Stromal cell of bone marrow (primary cell): ENCODE measurements at regions not wholly inside any gene's neighbourhood (a gene's known extent, or its start where the extent isn't known, plus 50 kb on each side); places are given as distances from the start of the nearest gene placed in this dataset.
"Not testable (repeated sequence)": the region's sequence is repeated elsewhere in the genome, so short reads cannot be mapped to it uniquely, and the experiment has no call there.

Experiments used
- DNase-seq: peaks from one replicate; pipeline ENCODE4 v3.0.0-alpha.2; 2012; ENCODE audit warnings: low read depth

DNA sequence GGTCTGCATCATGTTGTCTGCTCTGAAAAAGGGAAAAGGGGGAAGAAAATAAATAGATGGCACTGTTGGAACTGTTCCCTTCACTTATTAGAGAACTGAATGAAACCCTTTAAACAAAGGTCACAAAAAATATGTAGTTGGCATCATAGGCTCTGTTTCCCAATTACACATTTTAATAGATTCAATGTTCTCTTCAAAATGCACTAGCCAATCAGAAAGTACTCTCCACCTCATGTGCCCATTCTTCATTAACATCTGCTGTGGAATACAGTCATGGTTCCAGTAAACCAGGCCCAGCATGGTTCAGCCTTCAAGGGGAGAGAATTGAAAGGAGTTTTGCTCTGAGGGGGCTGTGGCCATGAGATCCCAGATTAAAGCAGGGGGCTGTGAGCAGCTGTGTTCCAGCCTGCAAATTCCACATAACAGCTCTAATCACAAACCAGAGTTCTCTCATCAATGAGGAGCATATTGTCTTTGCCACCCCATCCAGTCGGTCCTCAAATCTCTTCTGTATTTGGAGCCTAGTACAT lies 165.9 kb upstream of the CREB1 start:
- DNase-seq: no peak

DNA sequence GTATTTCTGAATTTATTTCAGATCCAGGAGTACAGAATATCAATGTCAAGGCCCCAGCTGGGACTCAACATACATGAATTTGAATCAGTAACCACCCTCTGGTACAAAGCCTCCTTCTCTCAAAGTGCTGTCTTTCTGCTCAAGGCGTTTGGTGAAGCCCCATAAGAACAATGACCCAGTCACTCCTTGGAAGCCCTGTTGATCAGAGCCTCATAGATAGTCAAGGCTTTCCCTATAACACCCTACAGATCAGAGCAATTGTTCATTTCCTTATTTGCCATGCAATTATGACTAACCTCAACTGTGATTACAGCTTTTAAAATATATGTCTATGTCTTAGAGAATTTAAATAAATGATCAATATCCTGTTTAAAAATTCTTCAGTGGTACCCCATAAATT lies 159.1 kb upstream of the CREB1 start:
- no peak for DNase-seq

DNA sequence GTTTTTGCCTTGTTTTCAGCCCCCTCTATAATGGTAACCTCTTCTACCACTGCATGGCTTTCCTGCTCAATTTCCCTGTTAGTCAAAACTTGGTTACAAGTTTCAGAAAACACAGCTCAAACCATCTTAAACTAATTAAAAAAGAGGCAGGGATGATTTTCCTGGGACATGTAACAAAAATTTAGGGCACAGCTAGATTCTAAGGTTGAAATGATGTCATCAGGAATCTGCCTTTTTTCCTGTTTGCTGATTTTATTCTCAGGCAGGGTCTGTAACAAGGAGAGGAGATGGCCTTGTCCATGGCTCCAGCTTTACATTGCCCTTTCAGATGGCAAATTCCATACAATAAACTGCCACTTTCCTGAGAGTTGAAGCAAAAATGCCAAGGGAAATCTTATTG lies 157.9 kb upstream of the CREB1 start:
- DNase-seq: no peak

DNA sequence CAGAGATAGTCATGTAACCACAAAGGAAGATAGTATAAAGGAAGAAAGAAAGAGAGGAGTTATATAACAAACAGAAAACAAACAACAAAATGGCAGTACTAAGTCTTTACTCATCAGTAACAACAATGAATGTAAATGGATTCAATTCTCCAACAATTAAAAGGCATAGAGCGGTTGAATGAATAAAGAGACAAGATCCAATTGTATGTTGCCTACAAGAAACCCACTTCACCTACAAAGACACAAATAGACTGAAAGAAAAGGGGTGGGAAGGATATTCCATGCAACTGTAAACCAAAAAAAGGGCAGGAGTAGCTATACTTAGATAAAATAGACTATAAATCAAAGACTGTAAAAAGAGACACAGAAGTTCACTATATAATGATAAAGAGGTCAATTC lies 157.3 kb upstream of the CREB1 start:
- DNase-seq: no peak

DNA sequence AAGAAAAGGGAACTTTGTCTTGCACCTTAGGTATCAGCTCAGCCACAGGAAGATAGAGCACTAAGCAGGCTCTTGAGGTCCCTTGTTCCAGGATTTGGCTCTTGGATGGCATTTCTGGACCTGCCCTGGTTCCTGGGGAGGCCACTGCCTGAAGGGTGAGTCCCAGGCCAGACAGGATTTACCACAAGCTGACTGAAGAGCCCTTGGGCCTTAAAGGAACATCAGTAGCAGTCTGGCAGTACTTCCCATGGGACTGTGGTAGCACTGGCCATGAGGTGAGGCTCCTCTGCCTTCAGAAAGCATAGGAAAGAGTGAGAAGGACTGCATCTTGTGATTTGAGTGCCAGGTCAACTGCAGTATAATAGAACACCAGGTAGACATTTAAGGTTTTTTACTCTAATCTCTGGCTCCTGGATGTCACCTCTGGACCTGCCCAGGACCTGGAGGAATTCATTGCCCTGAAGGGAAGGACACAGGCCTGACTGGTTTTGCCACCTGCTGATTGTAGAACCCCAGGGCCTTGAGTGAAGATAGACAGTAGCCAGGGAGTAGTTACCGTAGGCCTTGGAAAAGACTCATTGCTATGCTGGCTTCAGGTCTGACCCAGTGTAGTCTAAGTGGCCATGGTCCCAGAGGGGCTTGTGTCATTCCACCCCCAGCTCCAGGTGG lies 154.4 kb upstream of the CREB1 start:
- DNase-seq: no peak

DNA sequence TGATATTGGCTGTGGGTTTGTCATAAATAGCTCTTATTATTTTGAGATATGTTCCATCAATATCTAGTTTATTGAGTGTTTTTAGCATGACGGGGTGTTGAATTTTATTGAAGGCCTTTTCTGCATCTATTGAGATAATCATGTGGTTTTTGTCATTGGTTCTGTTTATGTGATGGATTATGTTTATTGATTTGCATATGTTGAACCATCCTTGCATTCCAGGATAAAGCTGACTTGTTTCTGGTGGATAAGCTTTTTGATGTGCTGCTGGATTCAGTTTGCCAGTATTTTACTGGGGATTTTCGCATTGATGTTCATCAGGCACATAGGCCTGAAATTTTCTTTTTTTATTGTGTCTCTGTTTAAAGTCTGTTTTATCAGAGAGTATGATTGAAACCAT lies 151.1 kb upstream of the CREB1 start:
- DNase-seq: not testable (repeated sequence)

DNA sequence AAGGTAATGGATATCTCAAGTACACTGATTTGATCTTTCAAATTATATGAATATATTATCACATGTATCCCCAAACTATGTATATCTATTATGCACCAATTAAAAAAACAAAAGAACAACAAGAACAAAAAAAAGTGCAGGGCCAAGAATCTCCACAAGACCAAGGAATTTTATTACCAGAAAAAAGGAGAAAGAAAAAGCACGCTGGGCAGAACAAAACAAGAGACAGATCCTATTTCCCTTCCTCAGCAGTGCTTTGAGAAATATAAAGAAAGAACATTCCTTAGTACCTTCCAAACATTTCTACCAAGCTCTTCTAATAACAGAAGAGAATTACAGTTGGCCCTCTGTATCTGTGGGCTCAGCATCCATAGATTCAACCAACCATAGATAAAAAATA lies 144.7 kb upstream of the CREB1 start:
- no peak for DNase-seq

DNA sequence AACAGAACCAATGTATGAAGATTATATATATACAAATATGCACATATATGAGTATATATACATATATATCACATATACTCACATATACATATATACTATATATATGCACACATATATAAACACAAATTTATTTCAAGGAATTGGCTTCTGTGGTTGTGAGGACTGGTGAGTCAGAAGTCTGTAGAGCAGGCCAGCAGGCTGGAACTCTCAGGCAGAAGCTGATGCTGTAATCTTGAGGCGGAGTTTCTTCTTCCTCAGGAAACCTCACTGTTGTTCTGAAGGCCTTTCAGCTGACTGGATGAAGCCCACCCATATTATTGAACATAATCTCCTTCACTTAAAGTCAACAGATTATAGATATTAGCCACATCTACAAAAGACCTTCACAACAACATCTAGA lies 143.9 kb upstream of the CREB1 start:
- peak; percentile 40 for DNase-seq

DNA sequence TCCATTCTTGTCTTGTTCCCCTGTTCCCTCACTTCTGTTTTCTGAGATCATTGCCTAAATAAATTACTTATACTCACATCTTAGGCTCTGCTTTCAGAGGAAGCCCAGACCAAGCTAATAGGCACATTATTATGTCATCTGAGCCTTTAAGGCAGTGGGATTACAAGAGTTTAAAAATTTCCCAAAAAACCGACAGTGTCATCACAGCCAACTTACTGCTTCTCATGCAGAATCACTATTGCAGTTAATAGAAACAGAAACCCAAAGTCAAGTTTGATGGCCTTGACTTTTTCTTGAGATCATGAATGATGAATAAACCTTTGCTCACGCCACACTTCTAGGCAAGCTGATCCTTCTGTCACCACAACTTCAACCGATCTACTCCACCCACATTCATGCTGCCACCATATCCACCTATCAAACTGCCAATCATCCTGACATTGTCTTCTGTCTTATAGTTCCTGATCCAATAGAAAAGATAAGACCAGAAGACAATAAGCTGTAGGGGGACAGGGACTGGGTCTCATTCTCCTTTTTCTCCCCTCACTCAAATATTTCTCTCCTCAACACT lies 142.7 kb upstream of the CREB1 start:
- no peak for DNase-seq

DNA sequence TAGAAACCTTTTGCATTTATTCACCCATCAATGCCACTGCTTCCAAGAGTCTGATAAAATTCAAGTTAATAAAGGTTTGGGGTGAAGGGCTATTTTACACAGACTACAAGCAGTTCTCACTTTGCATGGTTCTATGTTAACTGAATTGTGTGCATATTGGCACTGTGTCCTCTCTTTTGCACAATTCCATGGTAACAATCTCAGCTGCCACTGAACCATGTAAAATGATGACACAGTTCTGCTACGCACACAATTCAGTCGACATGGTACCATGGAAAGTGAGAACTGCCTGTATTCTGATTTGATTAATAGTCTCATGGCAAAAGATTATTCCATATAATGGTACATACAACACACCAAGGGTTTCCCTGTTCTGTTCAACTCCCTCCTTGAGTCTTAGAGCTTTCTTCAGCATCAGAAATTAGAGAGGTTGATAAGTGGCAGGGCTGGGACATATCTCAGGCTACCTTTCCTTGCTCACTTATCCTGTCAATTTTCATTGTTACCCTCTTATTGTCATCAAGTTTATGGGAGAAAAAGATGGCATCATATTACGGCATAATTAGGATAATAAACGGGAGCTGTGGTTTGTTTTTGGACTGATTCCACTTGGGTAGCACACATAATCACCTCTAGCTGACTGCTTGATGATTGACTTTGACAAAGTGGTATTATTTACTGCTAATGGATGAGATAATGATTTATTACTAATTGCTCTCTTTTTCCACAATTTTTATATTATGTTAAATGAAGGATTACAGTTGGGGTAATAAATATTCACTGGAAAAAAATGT lies 139.3 kb upstream of the CREB1 start:
- DNase-seq: no peak

DNA sequence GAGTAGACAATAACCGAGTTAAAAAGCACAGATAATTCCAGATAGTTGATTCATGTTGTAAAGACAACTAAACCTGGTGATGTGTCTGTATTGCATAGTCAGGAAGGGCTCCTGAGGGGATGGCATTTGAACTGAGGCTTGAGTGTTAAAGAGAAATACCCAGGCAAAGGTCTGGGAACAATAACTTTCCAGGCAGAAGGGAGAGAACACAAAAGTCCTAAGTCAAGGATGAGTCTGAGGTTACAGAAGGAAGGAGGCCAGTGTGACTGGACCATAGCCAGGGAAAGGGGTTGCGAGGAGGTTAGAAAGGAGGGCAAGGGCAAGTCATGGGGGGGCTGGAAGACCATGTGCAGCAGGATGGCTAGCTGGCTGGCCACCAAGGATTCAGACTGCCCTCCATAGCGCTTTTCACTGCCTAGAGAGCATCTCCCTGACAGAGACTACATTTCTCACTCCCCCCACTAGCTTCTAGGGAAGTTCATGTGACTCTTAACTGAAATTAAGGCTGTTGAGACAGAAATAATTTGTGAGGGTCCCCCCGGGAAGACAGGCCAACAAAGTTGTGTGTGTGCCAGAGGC lies 135.5 kb upstream of the CREB1 start:
- DNase-seq: no peak

DNA sequence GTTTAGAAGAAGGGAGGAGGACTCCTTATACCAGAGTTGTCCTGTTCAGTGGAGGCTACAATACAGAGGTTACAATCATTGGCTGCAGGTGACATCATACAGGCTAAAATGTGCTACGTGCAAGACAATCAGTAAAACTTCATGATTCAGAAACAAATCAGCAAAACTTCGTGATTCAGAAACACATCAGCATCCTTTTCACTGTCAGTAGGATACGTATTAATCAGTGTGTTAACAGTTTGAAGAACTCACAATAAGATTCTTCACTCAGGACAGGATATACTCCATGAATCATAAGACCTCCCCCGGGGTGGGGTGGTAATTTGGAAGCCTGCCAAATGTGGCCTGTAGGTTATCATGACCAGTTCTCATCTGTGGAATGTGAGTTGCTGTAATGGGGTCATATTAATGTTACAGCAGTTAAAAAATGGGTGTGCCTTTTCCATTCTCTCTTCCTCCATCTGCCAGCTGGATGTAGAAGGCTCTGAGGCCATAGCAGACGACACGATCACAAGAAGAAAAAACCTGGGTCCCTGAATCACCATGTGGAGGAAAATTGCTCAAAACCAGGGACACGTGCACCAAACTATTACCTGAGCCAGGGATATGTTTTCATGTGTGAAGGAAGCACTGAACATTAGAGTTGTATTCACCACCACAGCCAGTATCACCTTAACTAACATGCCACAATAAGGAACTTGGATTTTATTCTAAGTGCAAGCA lies 134.8 kb upstream of the CREB1 start:
- peak; percentile 88 for DNase-seq

DNA sequence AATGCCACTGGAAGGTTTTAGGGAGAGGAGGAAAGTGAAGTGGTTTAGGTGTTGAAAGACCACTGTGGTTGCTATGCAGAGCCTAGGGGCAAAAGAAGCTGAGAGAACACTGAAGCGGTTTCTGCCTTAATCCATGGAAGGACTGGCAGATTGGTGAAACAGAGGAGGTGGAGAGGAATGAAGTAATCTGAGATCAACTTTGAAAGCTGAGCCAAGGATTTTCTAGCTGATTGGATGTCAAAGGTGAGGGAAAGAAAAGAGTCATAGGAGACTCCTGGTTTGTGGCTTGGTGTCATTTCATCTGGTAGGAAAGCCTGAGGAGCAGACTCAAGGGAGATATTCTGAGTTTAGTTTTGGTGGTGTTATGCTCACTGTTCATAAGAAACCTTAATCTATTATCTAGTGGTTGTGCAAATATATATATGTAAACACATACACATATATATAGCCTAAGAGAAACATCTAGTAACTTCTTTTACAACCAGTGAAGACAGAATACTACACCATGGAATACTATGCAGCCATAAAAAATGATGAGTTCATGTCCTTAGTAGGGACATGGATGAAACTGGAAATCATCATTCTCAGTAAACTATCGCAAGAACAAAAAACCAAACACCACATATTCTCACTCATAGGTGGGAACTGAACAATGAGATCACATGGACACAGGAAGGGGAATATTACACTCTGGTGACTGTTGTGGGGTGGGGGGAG lies 134.1 kb upstream of the CREB1 start:
- DNase-seq: no peak

DNA sequence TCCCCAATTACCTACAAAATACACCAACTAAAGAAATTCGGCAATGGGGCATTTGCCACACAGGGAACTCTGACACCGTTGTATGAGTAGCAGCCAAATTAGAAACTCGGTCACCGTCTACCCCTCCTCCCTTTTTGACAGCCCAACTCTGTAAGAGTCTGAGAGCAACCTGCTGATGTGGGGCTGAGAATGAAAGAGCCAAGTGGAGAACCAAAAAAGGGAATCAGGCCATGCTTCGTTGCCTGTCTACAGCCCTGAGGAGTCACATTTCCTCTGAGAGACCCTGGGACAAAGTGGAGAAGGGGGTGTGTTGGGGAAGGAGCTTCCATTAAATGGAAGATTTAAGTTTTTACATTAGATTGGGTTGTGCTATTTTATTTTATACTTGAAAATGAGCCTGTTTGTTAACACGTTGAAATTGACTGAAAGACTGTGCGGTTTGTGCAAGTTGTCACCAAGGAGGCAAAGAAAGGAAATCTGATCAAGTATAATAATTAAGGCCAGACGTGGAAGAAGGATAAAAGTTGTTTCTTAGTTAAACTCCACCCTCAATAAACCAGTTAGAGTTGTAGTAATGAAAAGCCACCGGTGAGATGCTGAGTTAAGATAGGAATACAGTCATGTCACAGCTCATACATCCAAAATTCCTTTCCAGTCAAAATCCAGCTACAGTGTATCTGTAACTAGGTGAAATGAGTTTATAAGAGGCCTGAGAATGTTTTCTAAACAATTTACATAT lies 131.7 kb upstream of the CREB1 start:
- DNase-seq: no peak

DNA sequence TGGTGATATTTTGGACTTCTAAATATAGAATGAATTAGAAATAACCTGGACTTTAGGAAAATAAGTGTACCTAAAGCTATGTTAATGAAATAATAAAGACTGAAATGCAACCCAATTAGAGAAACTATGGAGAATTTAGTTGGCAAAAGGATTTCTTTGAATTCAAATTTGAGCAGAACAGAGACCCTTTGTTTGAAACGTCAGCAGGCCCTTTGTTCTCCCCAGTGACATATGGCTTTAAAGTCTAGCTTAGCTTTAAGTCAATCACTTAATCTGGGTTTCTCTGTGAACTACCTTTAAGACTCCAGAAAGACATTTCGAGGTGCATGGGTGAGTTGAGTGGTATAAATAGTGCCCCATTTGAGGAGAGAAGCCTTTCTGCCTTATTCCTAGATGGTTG lies 130.5 kb upstream of the CREB1 start:
- DNase-seq: no peak

DNA sequence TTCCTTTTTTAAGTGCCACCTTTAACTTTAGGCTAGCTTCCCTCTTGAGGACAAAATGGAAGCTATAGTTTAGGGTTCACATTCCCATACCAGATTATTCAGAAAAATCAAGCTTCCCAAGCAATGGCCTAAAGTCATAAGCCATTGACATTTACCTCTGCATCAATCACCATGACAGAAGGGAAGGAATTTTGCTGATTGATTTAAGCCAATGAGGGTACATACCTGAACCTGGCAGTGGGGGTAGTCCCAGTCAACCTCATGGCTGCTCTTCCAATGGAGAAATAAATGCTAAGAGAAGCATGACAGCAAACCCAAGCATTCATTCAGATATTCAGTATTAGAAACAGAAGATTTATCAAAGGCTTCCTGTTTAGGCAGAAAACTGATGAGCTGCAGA lies 128.4 kb upstream of the CREB1 start:
- no peak for DNase-seq

DNA sequence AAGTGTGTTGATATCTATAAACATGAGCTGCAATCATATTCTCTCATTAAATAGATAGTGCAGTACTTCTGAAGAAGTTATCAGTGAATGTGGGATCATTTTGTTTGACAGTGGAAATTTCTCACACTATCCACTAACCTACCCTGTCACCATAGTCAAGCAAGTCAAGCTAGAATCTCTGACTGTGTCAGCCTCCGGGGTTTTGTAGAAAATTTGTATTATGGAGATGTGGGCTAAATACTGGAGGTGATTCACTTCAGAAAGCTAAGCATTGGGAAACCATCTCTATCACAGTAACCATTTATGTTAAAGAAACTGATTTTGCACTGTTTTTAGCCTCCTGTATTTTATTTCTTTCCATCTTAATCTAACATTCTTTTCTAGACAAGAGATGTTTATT lies 126.6 kb upstream of the CREB1 start:
- no peak for DNase-seq

DNA sequence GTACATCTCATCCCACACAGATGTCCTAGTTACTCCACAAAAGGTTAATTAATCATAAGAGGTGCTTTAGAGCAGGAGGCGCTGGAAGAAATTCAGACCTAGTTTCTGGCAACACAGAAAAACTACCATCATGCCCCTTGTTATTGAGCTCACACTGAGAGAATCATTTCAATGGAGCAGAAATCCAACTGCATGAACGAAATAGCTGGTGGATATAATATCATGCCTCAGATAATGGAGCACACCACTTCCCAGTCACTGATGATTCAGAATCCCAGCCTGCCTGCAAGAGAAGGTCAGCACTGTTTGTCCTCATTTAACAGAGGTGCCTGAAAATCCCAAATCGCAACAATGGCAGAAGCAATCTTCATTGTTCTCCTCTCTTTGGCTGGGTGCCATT lies 125.8 kb upstream of the CREB1 start:
- DNase-seq: no peak

DNA sequence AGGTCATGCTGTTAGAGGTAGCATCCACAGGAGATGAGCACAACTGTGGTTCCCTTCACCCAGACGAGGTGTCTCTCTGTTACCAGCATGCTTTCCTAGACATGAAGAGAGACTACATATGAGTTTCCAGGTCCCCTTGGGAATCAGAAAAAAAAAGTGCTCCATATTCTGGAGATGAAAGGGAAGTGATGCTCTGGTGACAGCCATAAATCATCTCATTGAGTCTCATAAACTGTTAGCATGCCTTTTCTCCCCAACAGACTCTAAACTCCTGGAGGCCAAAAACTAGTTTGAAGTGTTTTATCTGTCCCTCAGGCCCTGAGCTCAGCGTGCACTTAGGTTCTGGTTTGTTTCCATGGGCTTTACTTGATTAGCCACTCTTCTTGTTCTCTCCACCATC lies 124.6 kb upstream of the CREB1 start:
- DNase-seq: no peak

DNA sequence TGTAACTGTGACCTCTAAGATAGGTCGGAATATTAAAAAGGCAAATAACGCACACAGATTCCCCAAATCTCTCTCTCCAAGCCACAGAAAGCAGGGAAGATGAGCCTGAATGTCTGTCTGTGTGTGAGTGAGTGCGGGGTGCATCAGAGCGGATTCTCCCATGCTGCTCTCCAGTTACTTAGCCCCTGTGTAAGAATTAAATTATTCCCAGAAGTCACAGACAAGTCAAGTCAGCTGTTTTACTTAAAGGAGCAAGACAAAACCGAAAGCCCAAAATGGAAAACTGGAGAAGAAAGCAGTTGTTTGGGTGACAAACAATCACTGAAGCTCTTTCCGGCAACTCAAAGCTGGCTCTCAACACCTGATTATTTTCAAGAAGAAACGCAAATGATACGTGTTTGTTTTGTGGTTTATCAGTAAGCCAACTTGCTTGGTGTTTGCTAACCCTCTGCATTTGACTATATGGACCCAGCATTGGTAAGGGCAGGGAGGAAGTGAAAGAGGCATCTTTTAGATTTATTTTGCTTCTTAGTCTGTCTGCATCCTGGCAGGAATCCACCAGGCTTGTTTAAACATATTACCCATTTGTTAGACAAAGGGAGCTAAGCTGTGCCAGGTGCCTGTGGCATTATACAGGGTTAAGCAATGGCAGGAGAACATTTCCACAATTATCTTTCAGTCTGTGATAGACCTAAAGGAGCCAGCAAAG lies 121.5 kb upstream of the CREB1 start:
- no peak for DNase-seq
